BE2C (cell line): ENCODE measurements at regions not wholly inside any gene's neighbourhood (a gene's known extent, or its start where the extent isn't known, plus 50 kb on each side); places are given as distances from the start of the nearest gene placed in this dataset.
A peak's percentile ranks its signal among the peaks of the same experiment; 100 is the strongest.

Experiments
- DNase-seq: peaks from one replicate; pipeline ENCODE4 v3.0.0-alpha.2; 2020
- H3K27me3 ChIP-seq: fragments of 250-450 bp; sonication (Bioruptor Pico); 2 replicates; pipeline ENCODE4 v1.5.1; 2020; ENCODE audit warnings: mild to moderate bottlenecking
- H3K36me3 ChIP-seq: fragments of 250-450 bp; sonication (Bioruptor Pico); 2 replicates; pipeline ENCODE4 v1.5.1; 2020; ENCODE audit warnings: mild to moderate bottlenecking
- H3K4me1 ChIP-seq: fragments of 250-450 bp; sonication (Bioruptor Pico); 2 replicates; pipeline ENCODE4 v1.5.1; 2020
- H3K4me3 ChIP-seq: 2 replicates; pipeline ENCODE4 v1.5.1; 2011; ENCODE audit warnings: low read depth, low read length
- H3K9me3 ChIP-seq: fragments of 250-450 bp; sonication (Bioruptor Pico); 2 replicates; pipeline ENCODE4 v1.5.1; 2020
- TF ChIP-seq, protein P1 (sequence below): IDR thresholded peaks from 2 replicates; pipeline ENCODE4 v1.5.1; 2012; ENCODE audit warnings: mild to moderate bottlenecking, low read depth, low read length

DNA sequence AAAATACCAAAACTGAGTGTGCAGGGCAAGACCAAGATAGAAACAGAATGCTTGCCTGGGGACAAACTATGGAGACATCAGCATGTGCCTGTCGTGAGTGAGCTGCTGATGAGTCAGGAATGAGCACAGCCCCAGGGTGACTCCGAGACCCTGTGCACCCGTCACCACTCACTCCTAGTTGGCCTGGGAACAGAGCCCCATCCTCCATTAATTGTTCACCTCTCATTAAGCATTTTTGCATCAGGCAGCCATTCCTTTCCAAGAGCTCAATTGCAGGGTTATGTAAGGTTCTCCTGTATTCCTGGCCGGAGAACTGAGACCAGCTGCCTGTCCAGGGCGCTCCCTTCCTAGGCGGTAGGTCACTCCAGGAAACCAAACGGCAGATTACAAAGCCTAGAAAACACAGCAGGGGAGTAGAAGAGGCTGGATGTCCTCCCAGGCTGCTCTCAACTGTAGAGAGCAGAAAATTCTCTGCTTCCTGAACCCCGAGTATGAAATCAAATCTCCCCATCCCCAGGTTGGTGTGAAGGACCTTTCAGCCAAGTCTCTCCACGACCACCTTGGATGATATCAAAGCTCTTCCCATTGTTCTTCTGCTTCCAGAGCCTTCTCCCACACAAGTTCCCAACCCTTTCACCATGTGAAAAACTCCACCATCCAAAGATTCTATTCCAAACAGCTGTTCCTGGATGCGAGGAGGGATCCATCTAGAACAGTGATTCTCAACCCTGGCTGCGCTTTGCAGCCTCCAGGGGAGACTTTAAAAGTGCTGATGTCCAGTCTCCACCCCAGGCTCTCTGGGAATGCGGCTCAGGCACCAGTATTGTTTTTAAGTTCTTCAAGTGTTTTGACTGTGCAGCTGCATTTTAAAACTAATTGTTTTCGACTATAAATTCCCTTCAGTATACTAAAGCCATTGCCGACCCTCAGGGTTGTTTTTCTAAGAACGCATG, 532.6 kb upstream of the JARID2 start:
- Histone ChIP-seq H3K4me1 (no peaks in the 10 kb centered on the region; the same call in 1 of the 2 replicates), H3K9me3 (no peaks in the 10 kb centered on the region), H3K27me3 (no peaks in the 10 kb centered on the region), H3K4me3 (no peak overlapping the region), H3K36me3 (no peaks in the 10 kb centered on the region)
- TF ChIP-seq, protein P1, sequence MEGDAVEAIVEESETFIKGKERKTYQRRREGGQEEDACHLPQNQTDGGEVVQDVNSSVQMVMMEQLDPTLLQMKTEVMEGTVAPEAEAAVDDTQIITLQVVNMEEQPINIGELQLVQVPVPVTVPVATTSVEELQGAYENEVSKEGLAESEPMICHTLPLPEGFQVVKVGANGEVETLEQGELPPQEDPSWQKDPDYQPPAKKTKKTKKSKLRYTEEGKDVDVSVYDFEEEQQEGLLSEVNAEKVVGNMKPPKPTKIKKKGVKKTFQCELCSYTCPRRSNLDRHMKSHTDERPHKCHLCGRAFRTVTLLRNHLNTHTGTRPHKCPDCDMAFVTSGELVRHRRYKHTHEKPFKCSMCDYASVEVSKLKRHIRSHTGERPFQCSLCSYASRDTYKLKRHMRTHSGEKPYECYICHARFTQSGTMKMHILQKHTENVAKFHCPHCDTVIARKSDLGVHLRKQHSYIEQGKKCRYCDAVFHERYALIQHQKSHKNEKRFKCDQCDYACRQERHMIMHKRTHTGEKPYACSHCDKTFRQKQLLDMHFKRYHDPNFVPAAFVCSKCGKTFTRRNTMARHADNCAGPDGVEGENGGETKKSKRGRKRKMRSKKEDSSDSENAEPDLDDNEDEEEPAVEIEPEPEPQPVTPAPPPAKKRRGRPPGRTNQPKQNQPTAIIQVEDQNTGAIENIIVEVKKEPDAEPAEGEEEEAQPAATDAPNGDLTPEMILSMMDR, result no peak
- DNase-seq, result peak; percentile 28

DNA sequence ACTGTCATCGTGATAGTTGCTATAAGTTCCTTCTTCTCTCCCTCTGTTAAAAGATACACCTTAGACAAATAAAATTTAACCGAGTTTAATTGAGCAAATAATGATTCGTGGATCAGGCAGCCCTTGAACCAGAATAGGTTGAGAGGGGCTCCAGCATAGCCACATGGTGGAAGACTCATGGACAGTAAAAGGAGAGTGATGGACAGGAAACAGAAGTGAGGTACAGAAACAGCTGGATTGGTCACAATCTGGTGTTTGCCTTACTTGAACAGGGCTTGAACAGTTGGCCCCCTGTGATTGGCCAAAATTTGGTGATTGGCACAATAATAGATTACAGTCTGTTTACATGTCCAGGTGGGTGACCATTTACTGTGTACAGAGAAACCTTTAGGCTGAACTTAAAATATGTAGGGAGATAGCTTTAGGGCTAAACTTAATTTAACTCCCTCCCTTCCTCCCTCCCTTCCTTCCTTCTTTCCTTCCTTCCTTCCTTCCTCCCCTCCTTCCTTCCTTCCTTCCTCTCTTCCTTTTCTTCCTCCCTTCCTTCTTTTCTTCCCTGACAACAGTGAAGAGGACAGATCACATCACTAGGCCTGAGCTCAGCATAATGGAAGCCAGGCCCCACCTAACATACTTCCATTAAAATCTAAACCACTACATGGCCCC, 531.8 kb upstream of the JARID2 start:
- Histone ChIP-seq H3K4me1 (no peaks in the 10 kb centered on the region; the same call in 1 of the 2 replicates), H3K36me3 (no peaks in the 10 kb centered on the region), H3K9me3 (no peaks in the 10 kb centered on the region), H3K4me3 (no peak overlapping the region), H3K27me3 (no peaks in the 10 kb centered on the region)
- TF ChIP-seq, protein P1, result no peak
- DNase-seq, result no peak

DNA sequence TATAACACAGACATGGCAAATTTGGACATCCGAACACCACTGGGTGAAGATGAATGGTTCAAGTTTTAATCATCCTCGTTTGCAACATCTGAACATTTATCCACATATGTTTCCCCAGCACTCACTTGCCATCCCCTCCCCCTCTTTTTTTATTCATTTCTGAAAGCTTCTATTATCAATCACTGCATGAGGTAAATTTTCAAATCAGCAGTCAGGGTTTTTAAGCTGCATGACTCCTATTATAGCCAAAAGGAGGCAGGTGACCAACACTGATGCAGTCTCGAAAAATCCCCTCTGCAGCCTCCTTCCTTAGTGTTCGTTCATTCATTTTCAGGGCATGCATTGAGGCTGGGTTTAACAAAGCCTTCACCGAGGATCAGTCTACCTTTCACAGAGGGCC, 530.8 kb upstream of the JARID2 start:
- Histone ChIP-seq H3K27me3 (no peaks in the 10 kb centered on the region), H3K36me3 (no peaks in the 10 kb centered on the region), H3K9me3 (no peaks in the 10 kb centered on the region), H3K4me1 (no peaks in the 10 kb centered on the region; the same call in 1 of the 2 replicates), H3K4me3 (no peak overlapping the region)
- no peak for DNase-seq
- TF ChIP-seq, protein P1, result no peak

DNA sequence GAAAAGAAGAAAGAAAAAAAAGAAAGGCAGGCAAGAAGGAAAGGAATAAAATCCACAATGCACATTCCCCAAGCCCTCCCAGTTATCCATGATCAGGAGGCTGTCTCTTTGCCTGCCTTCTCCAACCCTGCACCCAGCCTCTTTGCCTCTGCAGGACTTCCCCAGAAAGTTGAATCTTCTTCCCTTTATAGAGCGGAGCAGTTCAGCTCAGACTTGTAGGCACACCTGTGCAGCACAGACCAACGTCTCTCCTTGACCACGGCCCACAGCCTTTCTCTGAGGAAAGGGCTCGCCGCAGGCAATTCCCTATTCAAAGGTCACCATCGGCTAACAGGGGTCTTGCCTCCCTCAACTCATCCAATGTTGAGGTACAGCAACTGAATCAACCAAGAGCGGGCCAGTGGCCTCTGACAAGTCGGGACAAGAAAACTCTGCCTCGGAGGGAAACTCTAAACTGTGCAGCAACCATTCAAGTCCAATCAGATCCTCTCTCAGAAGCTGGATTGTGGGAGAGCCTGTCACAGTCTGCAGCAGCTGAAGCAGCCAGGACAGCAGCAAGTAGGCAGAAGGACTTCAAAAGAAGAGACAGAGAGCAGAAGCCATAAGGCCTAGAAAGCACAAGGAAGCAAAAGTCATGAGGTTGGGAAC, 529.2 kb upstream of the JARID2 start:
- TF ChIP-seq, protein P1, result no peak

DNA sequence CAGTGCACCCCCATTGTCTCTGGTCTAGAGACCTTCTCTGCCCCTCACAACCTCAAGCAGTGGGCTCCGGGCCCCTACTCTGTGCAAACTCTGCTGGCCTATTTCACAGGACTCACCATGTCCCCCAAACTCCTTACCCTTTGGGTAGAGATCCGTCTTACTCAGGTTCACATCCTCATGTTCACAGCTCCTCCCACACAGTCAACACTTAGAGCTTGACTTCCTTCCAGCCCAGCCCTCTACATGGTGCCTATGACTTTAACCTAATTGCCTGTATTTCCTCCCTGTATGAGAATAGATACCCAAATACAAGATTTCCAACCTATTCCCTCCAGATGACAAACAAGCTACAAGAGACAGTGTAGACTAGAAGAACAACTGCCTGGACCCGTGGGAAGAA, 528.6 kb upstream of the JARID2 start:
- Histone ChIP-seq H3K9me3 (no peaks in the 10 kb centered on the region), H3K27me3 (no peaks in the 10 kb centered on the region), H3K36me3 (no peaks in the 10 kb centered on the region), H3K4me1 (no peaks in the 10 kb centered on the region; the same call in 1 of the 2 replicates), H3K4me3 (no peak overlapping the region)
- DNase-seq, result no peak
- TF ChIP-seq, protein P1, result no peak

More for the DNA sequence above, 529.2 kb upstream of the JARID2 start:
- no peak for DNase-seq
- Histone ChIP-seq H3K36me3 (no peaks in the 10 kb centered on the region), H3K27me3 (no peaks in the 10 kb centered on the region), H3K9me3 (no peaks in the 10 kb centered on the region), H3K4me3 (no peak overlapping the region), H3K4me1 (no peaks in the 10 kb centered on the region; the same call in 1 of the 2 replicates)
